GM18507 (cell line): ENCODE measurements at regions not wholly inside any gene's neighbourhood (a gene's known extent, or its start where the extent isn't known, plus 50 kb on each side); places are given as distances from the start of the nearest gene placed in this dataset.
"Not testable (repeated sequence)": the region's sequence is repeated elsewhere in the genome, so short reads cannot be mapped to it uniquely, and the experiment has no call there.

Source experiments
- DNase-seq: peaks from one replicate; pipeline ENCODE4 v3.0.0; 2011; ENCODE audit warnings: low read depth; ENCODE audit not compliant: insufficient read length; ENCODE audit errors: extremely low spot score
- FAIRE-seq: peaks from 2 replicates; lab custom pipeline; 2011; peaks lifted over from hg19 to GRCh38; lab: Jason Lieb, UNC

- FAIRE-seq = no peak
- no peak for DNase-seq
Measured at GRCh38 chr21:15195104-15195503, 130.3 kb upstream of the NRIP1 start.

GRCh38 chr21:15195768-15196167 is 131.0 kb upstream of the NRIP1 start:
- DNase-seq (no peak), FAIRE-seq (no peak)

- FAIRE-seq (no peak), DNase-seq (no peak)
Measured at GRCh38 chr21:15197696-15198095, 132.9 kb upstream of the NRIP1 start.

DNA sequence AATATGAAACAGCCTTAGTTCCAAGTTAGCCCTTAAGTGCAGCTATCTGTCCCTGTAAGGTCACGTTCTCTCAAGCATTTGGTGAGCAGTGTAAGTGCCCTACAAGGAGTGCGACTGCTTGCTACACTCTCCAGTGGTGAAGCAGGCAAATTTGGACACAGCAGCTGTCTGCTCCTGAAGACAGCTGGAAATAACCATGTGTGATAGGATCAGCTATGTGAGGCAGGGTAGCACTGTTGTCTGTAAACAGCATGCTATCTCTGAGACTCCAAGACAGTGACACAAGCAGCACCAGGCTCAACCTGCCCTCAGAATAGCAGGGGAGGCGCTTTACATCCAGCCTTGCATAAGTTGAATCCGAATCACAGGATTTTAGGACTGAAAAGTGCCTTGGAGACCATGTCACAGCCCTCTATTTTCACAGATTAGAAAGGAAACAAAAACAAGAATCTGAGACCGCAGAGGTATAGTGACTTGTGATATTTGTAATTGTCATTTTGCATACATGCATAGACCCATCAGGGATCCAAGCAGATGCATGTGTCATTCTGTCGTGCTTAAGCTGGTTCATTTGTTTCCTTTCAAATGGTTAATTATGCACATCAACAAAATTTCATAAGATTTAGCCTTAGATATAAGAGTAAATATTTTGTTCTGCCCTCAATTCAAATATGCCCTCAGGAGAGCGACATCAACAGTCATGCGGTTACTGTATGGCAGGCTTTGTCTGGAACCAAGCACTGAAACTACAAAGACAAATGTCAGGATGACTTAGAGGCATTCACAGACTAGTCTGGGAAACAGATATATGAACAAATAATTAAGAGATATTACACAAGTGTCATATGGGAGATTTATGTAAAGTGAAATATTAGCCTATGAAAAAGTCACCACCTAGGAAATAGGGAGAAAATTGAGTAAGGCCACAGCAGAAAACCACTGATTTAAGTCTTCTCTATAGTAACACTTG is 134.9 kb upstream of the NRIP1 start:
- no peak for FAIRE-seq

GRCh38 chr21:15203740-15204139 is 138.9 kb upstream of the NRIP1 start:
- DNase-seq (no peak), FAIRE-seq (no peak)

More for the DNA sequence above, 134.9 kb upstream of the NRIP1 start:
- DNase-seq = no peak

- DNase-seq (no peak), FAIRE-seq (no peak)
Measured at GRCh38 chr21:15204140-15204969, 139.6 kb upstream of the NRIP1 start.

- DNase-seq (no peak), FAIRE-seq (no peak)
Measured at GRCh38 chr21:15204970-15205286, 140.1 kb upstream of the NRIP1 start.

DNA sequence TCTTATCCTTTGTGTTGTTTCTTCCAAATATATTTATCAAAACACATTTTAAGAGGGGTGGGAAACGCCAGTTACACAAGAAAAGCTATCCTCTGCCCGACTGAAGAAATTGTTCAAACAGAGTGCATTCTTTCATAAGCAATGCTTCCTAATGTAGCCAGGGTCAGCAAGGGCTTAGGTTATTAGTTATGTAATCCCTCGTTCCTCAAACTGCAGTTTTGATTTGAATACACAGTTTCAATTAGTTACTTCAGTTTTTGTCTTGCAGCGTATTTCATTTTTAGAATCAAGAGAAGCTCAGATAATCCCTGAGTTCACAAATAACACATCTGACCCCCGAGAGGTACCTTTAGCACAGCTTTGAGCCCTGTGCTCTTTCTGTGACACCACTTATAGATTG is 141.7 kb upstream of the NRIP1 start:
- no peak for DNase-seq
- peak; percentile 24 for FAIRE-seq

DNA sequence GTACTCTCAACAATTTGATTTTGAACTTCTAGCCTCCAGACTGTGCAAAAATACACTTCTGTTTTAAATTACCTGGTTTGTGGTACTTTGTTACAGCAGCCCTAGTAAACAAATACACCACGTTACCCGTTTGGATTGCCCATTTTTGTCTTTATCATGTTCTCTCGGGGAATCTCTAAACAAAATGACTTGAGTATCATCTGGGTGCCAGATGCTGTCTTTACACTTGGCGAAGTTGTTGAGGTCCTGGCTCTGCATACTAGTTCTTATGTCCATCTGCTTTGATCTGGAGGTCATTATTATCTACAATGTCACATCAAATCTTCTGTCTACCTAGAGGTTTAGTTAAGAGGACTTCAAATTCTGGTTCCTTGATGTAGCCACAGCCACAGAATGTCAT is 142.4 kb upstream of the NRIP1 start:
- no peak for FAIRE-seq
- DNase-seq = no peak

DNA sequence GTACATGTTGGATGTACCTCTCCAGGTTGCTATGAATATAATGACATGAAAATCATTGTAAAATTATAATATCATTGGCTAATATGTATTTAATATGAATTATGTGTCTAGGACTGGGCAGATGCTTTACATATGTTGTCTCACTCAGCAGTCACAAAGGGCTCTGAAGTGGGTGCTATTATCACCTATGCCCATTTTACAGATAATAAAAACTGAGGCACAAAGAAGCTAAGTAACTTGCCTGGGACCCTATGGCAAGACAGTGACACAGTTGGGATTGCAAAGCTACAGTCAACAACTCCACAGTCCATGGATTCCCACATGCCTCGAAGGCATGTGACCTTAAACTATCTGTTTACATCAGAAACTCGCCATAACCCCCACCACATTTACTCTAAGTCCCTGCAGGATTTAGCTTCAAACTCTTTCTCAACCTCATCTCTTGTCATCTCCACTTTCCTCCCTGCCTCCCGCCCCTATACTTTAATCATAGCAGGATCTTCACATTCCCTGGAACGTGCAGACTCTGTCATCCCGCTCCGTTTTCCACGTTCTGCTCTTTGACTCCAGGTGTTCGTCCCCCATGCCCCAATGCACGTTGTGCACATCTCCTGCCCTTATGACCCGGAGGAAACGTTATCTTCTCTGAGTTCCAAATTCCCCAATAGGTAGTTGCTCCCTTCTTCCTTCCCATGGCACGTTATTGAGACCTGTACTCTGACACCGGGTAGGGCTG is 143.0 kb upstream of the NRIP1 start:
- no peak for FAIRE-seq
- DNase-seq = no peak

DNA sequence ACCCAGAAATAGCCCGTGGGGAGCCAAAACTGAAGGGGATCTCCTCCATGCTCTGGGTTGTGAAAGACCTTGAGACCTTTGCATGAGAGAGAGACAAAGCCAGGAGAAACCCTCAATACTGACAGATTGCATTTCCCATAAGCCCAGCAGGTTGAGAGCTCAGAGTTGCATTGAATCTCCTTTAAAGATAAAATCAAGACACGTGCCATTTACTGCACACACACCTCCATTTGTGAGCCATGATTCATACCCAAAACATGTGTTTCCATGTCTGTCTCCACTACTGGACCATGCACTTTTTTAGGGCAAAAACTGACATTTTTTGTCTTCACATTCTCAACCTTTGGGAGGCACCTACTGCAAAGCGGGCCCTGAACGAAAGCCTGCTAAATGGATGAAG is 144.0 kb upstream of the NRIP1 start:
- FAIRE-seq = no peak

GRCh38 chr21:15209224-15209623 is 144.4 kb upstream of the NRIP1 start:
- no peak for FAIRE-seq
- DNase-seq = no peak

More for the DNA sequence above, 144.0 kb upstream of the NRIP1 start:
- DNase-seq = no peak

GRCh38 chr21:15210235-15210678 is 145.5 kb upstream of the NRIP1 start:
- no peak for FAIRE-seq
- DNase-seq = no peak

GRCh38 chr21:15211491-15212133 is 146.8 kb upstream of the NRIP1 start:
- no peak for DNase-seq
- no peak for FAIRE-seq

GRCh38 chr21:15212206-15212605 is 147.4 kb upstream of the NRIP1 start:
- no peak for FAIRE-seq
- no peak for DNase-seq

GRCh38 chr21:15218476-15218875 is 153.7 kb upstream of the NRIP1 start:
- not testable (repeated sequence) for FAIRE-seq, DNase-seq

DNA sequence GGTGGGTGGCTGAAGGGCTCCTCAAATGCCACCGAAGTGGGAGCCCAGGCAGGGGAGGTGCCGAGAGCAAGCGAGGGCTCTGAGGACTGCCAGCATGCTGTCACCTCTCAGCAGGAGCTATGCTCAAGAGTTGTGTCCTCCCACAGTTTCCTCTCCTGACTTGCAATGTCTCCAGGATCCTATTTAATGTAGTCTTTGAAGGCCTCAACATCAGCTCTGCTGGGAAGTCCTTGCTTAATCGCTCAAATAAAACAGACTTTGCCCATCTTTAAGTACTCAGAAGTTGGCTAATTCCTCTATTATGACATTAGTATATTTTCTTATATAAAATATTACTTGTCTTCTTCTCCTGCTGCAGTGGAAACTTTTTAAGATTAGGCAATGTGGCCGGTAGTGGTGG is 154.2 kb upstream of the NRIP1 start:
- FAIRE-seq = no peak
- no peak for DNase-seq

- DNase-seq = no peak
- no peak for FAIRE-seq
Measured at GRCh38 chr21:15219894-15220293, 155.1 kb upstream of the NRIP1 start.

DNA sequence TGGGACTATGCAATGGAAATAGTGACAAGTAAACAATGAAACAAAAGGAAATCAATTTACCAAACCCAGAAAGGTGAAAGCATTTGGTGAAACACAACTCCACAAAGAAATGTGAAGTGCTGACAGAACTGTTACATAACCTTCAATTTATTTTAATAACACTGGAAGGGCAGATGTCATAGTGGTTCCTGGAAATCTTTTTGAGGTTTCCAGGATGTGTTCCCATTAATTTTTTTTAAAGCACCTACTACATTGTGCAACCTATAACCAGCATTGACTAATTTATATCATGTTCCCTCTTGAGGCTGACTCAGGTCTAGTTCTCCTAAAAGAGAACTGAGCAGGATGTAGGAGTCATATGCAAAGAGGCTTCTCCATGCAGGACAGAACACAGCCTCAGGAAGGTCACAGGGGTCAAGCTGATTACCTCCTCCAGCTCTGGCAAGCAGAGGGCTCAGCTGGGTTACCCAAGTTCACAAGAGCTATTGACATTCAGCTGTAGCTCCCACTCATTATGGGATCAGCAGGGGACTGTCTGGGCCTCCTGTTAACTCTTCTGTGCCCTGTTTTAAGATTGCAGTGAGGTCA is 157.1 kb upstream of the NRIP1 start:
- FAIRE-seq (no peak), DNase-seq (no peak)
